Hippocampal formation (tissue), 2 donors: ENCODE measurements at regions not wholly inside any gene's neighbourhood (a gene's known extent, or its start where the extent isn't known, plus 50 kb on each side); places are given as distances from the start of the nearest gene placed in this dataset.
"Not testable (repeated sequence)": the region's sequence is repeated elsewhere in the genome, so short reads cannot be mapped to it uniquely, and the experiment has no call there.

ENCODE experiments used
- DNase-seq, 2 donors: peaks; one replicate each; lab custom pipeline; 2025; lab: John Stamatoyannopoulos, UW

GRCh38 chr14:23751616-23752015, 115.5 kb downstream of the DHRS2 start:
- no peak for DNase-seq

- no peak for DNase-seq
These were observed 127.2 kb downstream of the DHRS2 start for GRCh38 chr14:23763394-23763793.

- no peak for DNase-seq
These were observed 130.7 kb downstream of the DHRS2 start for GRCh38 chr14:23766737-23767401.

GRCh38 chr14:23769221-23769728, 133.1 kb downstream of the DHRS2 start:
- DNase-seq: not testable (repeated sequence)

GRCh38 chr14:23773981-23774380, 137.8 kb downstream of the DHRS2 start:
- DNase-seq: no peak

- no peak for DNase-seq
These were observed 140.1 kb downstream of the DHRS2 start for GRCh38 chr14:23776296-23776695.

- DNase-seq: no peak
These were observed 149.0 kb downstream of the DHRS2 start for GRCh38 chr14:23785208-23785607.

- no peak for DNase-seq
These were observed 151.3 kb downstream of the DHRS2 start for GRCh38 chr14:23787436-23787835.

- DNase-seq: no peak
These were observed 153.5 kb downstream of the DHRS2 start for GRCh38 chr14:23789696-23790095.

GRCh38 chr14:23793532-23793931, 157.4 kb downstream of the DHRS2 start:
- no peak for DNase-seq

- no peak for DNase-seq
These were observed 152.8 kb upstream of the DHRS4 start for GRCh38 chr14:23800811-23801210.

GRCh38 chr14:23801766-23802165, 151.8 kb upstream of the DHRS4 start:
- no peak for DNase-seq

- no peak for DNase-seq
These were observed 148.8 kb upstream of the DHRS4 start for GRCh38 chr14:23804817-23805216.

GRCh38 chr14:23805761-23806160, 147.8 kb upstream of the DHRS4 start:
- DNase-seq: no peak

- DNase-seq: no peak
These were observed 138.9 kb upstream of the DHRS4 start for GRCh38 chr14:23814527-23815256.

- DNase-seq: no peak
These were observed 137.2 kb upstream of the DHRS4 start for GRCh38 chr14:23816371-23816770.

GRCh38 chr14:23817164-23817767, 136.3 kb upstream of the DHRS4 start:
- no peak for DNase-seq

- no peak for DNase-seq
These were observed 126.3 kb upstream of the DHRS4 start for GRCh38 chr14:23827100-23827892.

GRCh38 chr14:23828001-23828400, 125.6 kb upstream of the DHRS4 start:
- DNase-seq: no peak

- no peak for DNase-seq
These were observed 125.0 kb upstream of the DHRS4 start for GRCh38 chr14:23828616-23829015.

GRCh38 chr14:23829736-23830471, 123.7 kb upstream of the DHRS4 start:
- no peak for DNase-seq
